Dermis microvascular lymphatic vessel endothelial cell (primary cell): ENCODE measurements at regions not wholly inside any gene's neighbourhood (a gene's known extent, or its start where the extent isn't known, plus 50 kb on each side); places are given as distances from the start of the nearest gene placed in this dataset.

Experiments
- DNase-seq, 2 donors: peaks; one replicate each; pipeline versions ENCODE4 v3.0.0 to v3.0.0-alpha.2; 2010; ENCODE audit warnings: low read depth in 2 of 2

GRCh38 chr1:115204513-115204912 is 115.2 kb upstream of the TSPAN2 start:
- no peak for DNase-seq

GRCh38 chr1:115203287-115203686 is 114.0 kb upstream of the TSPAN2 start:
- no peak for DNase-seq

DNA sequence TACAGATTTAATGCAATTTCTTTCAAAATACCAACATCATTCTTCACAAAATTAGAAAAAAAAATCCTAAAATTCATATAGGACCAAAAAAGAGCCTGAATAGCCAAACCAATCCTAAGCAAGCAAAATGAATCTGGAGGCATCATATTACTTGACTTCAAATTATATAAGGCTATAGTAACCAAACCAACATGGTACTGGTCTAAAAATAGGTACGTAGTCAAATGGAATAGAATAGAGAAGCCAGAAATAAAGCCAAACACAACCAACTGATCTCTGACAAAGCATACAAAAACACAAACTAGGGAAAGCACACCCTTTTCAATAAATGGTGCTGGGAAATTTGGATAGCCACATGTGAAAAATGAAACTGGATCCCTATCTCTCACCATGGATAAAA is 112.3 kb upstream of the TSPAN2 start:
- DNase-seq, result no peak

- DNase-seq, result no peak
Measured at GRCh38 chr1:115199416-115200132, 110.3 kb upstream of the TSPAN2 start.

DNA sequence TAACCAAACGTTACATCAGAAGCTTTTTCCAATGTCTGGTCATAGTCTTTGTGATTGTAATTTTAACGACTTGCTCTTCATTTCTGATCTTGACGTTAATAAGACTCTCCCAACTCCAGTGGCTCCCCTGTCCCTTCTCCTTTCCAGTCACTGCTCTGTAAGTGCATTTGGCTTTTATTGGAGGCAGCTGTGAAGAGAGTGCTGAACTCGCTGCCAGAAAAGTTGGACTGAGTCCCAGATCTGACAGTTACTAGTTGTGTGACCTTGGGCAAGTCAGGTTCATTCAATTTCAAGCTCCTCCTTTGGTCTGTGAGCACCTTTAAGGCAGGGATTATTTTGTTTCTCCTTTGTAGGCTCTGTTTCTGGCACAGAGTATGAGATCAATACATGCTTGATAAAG is 109.6 kb upstream of the TSPAN2 start:
- peak in 1 of 2 donors; percentile 20 for DNase-seq

GRCh38 chr1:115196296-115196695 is 107.0 kb upstream of the TSPAN2 start:
- DNase-seq, result no peak

DNA sequence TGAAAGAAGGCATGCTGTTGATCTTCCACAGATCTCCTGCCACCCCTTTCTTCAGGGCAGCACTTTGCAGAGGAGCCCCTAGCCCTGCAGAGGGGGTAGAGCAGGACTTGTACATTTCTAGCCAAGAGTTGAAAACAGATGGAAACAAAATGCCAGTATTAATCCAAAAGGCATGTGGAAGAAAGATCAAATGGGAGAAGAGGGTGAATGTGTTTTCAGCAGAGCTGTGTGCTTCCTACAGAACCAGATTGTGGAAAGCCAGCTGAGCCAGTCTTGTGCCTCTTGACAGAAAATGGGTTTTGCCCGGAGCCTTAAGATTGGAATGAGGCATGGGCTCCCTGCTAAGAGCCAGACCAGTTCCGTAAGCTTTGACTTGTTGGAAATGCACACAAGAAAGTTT is 105.2 kb upstream of the TSPAN2 start:
- DNase-seq, result no peak

DNA sequence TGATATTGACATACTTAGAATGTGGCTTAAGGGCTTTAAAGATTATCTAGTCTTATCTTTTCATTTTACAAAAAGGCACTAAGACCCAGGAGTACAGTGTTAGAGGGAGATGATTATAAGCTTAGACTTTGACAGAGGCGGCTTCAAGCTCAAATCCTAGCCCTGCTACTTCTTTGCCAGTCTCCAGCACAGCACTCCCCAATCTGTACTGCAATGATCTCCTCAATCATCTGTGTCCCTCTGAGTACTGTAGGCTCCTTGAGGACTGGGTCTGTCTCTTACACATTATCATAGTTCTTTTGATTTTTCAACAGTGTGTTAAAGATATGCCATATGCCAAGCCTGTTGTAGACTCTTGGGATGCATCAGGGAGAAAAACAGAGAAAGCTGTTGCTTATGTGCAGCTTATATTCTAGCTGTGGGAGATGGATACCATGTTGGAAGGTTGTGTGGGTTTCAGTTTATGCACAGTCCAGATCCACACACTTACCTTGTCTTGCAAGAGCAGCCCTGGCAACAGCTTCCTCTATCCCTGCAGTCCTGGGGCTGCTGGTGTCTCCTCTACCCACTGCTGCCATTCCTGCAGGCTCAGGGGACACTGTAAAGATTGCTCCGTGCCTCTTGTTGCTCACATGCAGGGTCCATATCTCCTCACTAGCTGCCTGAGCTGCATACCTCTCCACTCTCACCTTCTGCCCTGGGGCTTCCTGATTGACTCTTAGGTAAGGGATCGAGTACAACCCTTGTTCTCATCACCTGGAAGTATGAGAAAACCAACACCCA is 103.9 kb upstream of the TSPAN2 start:
- no peak for DNase-seq

DNA sequence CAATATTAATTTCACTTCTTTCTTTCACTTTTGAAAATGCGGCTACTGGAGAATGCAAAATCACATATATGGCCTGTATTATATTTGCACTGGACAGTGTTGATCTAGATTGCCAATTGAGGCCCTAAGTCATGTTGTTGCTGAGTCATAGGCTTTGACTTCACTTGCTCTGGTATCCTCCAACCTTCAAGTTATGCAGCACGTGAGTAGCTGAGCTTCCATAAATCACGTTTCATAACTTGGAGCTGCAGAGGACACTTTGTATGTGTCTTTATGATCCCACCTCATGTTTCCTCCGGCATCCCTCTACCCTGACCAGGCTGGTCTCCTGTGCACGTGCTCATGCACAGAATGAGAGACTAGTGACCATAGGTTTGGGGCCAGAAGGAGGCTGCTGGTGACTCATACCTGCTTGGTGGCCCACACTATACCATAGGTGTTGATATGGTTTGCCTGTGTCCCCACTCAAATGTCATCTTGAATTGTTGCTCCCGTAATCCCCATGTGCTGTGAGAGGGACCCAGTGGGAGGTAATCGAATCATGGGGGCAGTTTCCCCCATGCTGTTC is 103.0 kb upstream of the TSPAN2 start:
- DNase-seq, result no peak

DNA sequence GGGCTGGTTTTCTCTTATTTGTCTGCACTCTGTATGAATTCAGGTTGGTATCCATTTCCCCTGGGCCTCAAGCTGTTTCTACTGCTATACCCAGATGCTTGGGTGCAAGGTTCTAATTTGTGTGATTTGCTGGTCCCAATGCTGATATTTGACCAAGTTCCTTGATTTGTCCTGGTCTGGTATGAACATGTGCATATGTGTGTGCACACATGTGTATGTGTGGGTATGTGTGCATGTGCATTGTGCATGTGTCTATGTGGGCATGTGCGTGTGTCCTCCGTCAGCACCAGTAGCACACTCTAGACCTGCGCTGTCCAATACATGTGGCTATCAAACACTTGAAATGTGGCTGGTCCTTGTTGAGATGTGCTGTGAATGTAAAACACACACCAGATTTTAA is 102.4 kb upstream of the TSPAN2 start:
- DNase-seq, result no peak

GRCh38 chr1:115190540-115191170 is 101.4 kb upstream of the TSPAN2 start:
- no peak for DNase-seq

- peak; percentile 25 to 70 for DNase-seq
Measured at GRCh38 chr1:115189814-115190539, 100.7 kb upstream of the TSPAN2 start.

- DNase-seq, result no peak
Measured at GRCh38 chr1:115188680-115189395, 99.5 kb upstream of the TSPAN2 start.

- no peak for DNase-seq
Measured at GRCh38 chr1:115186711-115187265, 97.5 kb upstream of the TSPAN2 start.

GRCh38 chr1:115185336-115185735 is 96.0 kb upstream of the TSPAN2 start:
- no peak for DNase-seq

- peak; percentile 26 to 40 for DNase-seq
Measured at GRCh38 chr1:115184951-115185331, 95.6 kb upstream of the TSPAN2 start.

DNA sequence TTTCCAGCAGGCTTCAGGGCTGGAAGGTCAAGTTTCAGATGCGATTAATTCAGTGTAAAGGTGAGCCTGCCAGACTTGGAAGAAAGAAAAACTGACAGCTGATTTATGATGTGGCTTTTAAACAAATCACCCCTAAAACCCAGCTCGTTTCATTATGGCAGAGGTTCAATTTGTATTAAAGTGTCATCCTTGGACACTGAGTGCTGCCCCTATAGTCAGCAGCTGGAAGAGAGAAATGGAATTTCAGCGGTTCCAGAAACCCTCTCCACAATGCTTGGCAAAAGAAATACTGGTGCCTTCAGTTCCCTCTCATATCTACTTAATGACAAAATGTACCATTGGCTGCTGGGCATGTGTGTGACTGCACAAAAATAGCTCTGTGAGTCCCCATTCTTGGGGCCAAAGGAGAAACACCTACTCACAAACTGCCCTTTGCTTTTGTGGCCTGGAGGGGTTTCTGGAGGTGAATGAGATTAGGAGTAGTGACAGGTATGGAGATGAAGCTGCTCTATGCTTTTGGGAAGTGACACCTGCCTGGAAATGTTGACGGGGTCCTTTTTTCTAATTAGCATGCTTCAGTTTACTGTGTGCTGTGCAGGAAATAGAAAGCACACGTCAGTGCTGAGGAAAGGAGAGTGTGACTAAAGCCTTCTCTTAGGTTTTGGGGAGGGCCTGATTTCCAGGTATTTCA is 95.1 kb upstream of the TSPAN2 start:
- DNase-seq, result no peak

GRCh38 chr1:115183721-115184259 is 94.5 kb upstream of the TSPAN2 start:
- DNase-seq, result no peak

GRCh38 chr1:115183158-115183557 is 93.9 kb upstream of the TSPAN2 start:
- DNase-seq, result no peak
